Lung (tissue), 11 donors: ENCODE measurements at regions not wholly inside any gene's neighbourhood (a gene's known extent, or its start where the extent isn't known, plus 50 kb on each side); places are given as distances from the start of the nearest gene placed in this dataset.

ENCODE experiments used
- ATAC-seq: fragments of 200-7000 bp; cut with Tn5 transposase; one replicate; pipeline ENCODE4 v1.9.1; 2020; ENCODE audit warnings: moderate number of reproducible peaks; ENCODE audit not compliant: insufficient read depth, low FRiP score
- DNase-seq, 3 donors: peaks; one replicate each; pipeline ENCODE4 v3.0.0-alpha.2; 2013 to 2017
- H3K27ac ChIP-seq, 2 donors: one replicate each; pipeline ENCODE4 v1.5.1; 2013; ENCODE audit warnings: mild to moderate bottlenecking in 2 of 2, moderate library complexity in 2 of 2, control low read depth in 1 of 2, inconsistent platforms in 1 of 2, low read depth in 1 of 2, low read length in 1 of 2
- H3K27me3 ChIP-seq, 3 donors: one replicate each; pipeline ENCODE4 v1.5.1; 2013; ENCODE audit warnings: low read length in 2 of 3; ENCODE audit not compliant: control insufficient read depth in 3 of 3, insufficient read depth in 3 of 3
- H3K36me3 ChIP-seq, 4 donors: one replicate each; pipeline ENCODE4 v1.5.1; 2013; ENCODE audit warnings: low read length in 4 of 4, mild to moderate bottlenecking in 1 of 4, moderate library complexity in 1 of 4; ENCODE audit not compliant: control insufficient read depth in 4 of 4, insufficient read depth in 4 of 4
- H3K4me1 ChIP-seq, 5 donors: one replicate each; pipeline ENCODE4 v1.5.1; 2013; ENCODE audit warnings: low read length in 5 of 5, mild to moderate bottlenecking in 2 of 5, moderate library complexity in 1 of 5; ENCODE audit not compliant: control insufficient read depth in 5 of 5, insufficient read depth in 5 of 5
- H3K4me3 ChIP-seq: one replicate; pipeline ENCODE4 v1.5.1; 2013; ENCODE audit warnings: mild to moderate bottlenecking, control low read depth, moderate library complexity
- H3K9ac ChIP-seq, 2 donors: one replicate each; pipeline ENCODE4 v1.5.1; 2013; ENCODE audit warnings: low read length in 2 of 2, control low read depth in 1 of 2; ENCODE audit not compliant: insufficient read depth in 1 of 2
- H3K9me3 ChIP-seq, 4 donors: one replicate each; pipeline ENCODE4 v1.5.1; 2013; ENCODE audit warnings: low read length in 3 of 4, mild to moderate bottlenecking in 1 of 4, moderate library complexity in 1 of 4; ENCODE audit not compliant: control insufficient read depth in 4 of 4, insufficient read depth in 3 of 4
- CTCF ChIP-seq: IDR thresholded peaks from 2 replicates; pipeline ENCODE4 v1.5.1; 2012; ENCODE audit warnings: mild to moderate bottlenecking; ENCODE audit errors: control extremely low read depth, extremely low read depth
- WGBS, 2 donors: extraction: QIAGEN DNeasy Blood & Tissue Kit; methylation state at CpG; one replicate each; pipeline ENCODE4 v1.1.7; 2013; 5-methylcytosine and 5-hydroxymethylcytosine counted together
- donor health status: control.
- donor health status: control.
- donor health status: Bipolar disorder and iron deficiency.
- donor health status: healthy.
- donor health status: DM: yes; HTN: yes; CAD: no.

GRCh38 chr11:115933564-115933963 is 429.3 kb upstream of the CADM1 start:
- DNase-seq, result peak in 2 of 3 donors; percentile 14 to 18
- peaks cover 0 to 8% (median 5%) of the 10 kb centered on the region in 5 donors for H3K4me1 ChIP-seq
- ATAC-seq, result no peak
- peaks cover 0 to 3% (median 0%) of the 10 kb centered on the region in 3 donors for H3K27me3 ChIP-seq
- WGBS, 2 donors, result 83 to 90% methylated on average over 4 of the region's 4 CpGs
- H3K36me3 ChIP-seq, result no peaks in the 10 kb centered on the region
- TF ChIP-seq CTCF, result no peak
- no peak overlapping the region for H3K4me3 ChIP-seq
- no peak overlapping the region for H3K9ac ChIP-seq
- H3K27ac ChIP-seq, result no peak overlapping the region
- peaks cover 0 to 2% (median 0%) of the 10 kb centered on the region in 4 donors for H3K9me3 ChIP-seq

- no peak for TF ChIP-seq CTCF
- DNase-seq (no peak), ATAC-seq (no peak)
- Histone ChIP-seq H3K9me3 (peaks cover 0 to 2% (median 0%) of the 10 kb centered on the region in 4 donors), H3K36me3 (no peaks in the 10 kb centered on the region), H3K4me3 (no peak overlapping the region), H3K4me1 (peaks cover 0 to 8% (median 5%) of the 10 kb centered on the region in 5 donors), H3K27ac (no peak overlapping the region), H3K9ac (no peak overlapping the region), H3K27me3 (no peaks in the 10 kb centered on the region)
- WGBS, 2 donors, result 94 to 100% methylated on average over 1 of the region's 1 CpG
Measured at GRCh38 chr11:115931548-115932083, 427.4 kb upstream of the CADM1 start.

- H3K9me3 ChIP-seq, result peaks cover 0 to 2% (median 0%) of the 10 kb centered on the region in 4 donors
- 15 to 21% methylated on average over 3 of the region's 3 CpGs for WGBS, 2 donors
- ATAC-seq, result peak; percentile 80
- H3K36me3 ChIP-seq, result no peaks in the 10 kb centered on the region
- no peak overlapping the region for H3K4me3 ChIP-seq
- TF ChIP-seq CTCF, result no peak
- no peak for DNase-seq
- no peaks in the 10 kb centered on the region for H3K27me3 ChIP-seq
- H3K4me1 ChIP-seq, result peaks cover 0 to 8% (median 5%) of the 10 kb centered on the region in 5 donors
- no peak overlapping the region for H3K9ac ChIP-seq
- no peak overlapping the region for H3K27ac ChIP-seq
Measured at GRCh38 chr11:115930886-115931547, 426.8 kb upstream of the CADM1 start.

GRCh38 chr11:115930291-115930690 is 426.1 kb upstream of the CADM1 start:
- DNase-seq, result peak in 1 of 3 donors; percentile 35
- ATAC-seq, result no peak
- H3K9ac ChIP-seq, result no peak overlapping the region
- 43 to 66% methylated on average over 2 of the region's 2 CpGs for WGBS, 2 donors
- no peak overlapping the region for H3K27ac ChIP-seq
- no peaks in the 10 kb centered on the region for H3K36me3 ChIP-seq
- peaks cover 0 to 8% (median 5%) of the 10 kb centered on the region in 5 donors for H3K4me1 ChIP-seq
- H3K9me3 ChIP-seq, result no peaks in the 10 kb centered on the region
- no peak overlapping the region for H3K4me3 ChIP-seq
- no peaks in the 10 kb centered on the region for H3K27me3 ChIP-seq
- TF ChIP-seq CTCF, result no peak
